NCI-H524 (cell line): ENCODE measurements at regions not wholly inside any gene's neighbourhood (a gene's known extent, or its start where the extent isn't known, plus 50 kb on each side); places are given as distances from the start of the nearest gene placed in this dataset.

Experiments
- DNase-seq, 2 experiments: peaks; one replicate each; lab custom pipeline; 2025; lab: John Stamatoyannopoulos, UW

GRCh38 chr15:39149636-39150150 lies 431.2 kb upstream of the THBS1 start:
- DNase-seq = peak; percentile 75 to 90

- DNase-seq = no peak
These were observed 429.3 kb upstream of the THBS1 start for GRCh38 chr15:39151545-39151944.

- DNase-seq = no peak
These were observed 427.7 kb upstream of the THBS1 start for GRCh38 chr15:39153058-39153714.

GRCh38 chr15:39153716-39154115 lies 427.2 kb upstream of the THBS1 start:
- DNase-seq = peak; percentile 87 to 94

GRCh38 chr15:39154227-39154638 lies 426.6 kb upstream of the THBS1 start:
- peak in 1 of 2 experiments; percentile 23 for DNase-seq

GRCh38 chr15:39154776-39155175 lies 426.1 kb upstream of the THBS1 start:
- DNase-seq = no peak

- no peak for DNase-seq
These were observed 424.7 kb upstream of the THBS1 start for GRCh38 chr15:39156166-39156565.

- DNase-seq = no peak
These were observed 424.1 kb upstream of the THBS1 start for GRCh38 chr15:39156646-39157250.

GRCh38 chr15:39157882-39158281 lies 423.0 kb upstream of the THBS1 start:
- DNase-seq = no peak

- DNase-seq = no peak
These were observed 421.0 kb upstream of the THBS1 start for GRCh38 chr15:39159833-39160232.

- DNase-seq = no peak
These were observed 419.8 kb upstream of the THBS1 start for GRCh38 chr15:39161096-39161495.

GRCh38 chr15:39165020-39165706 lies 415.7 kb upstream of the THBS1 start:
- no peak for DNase-seq

- no peak for DNase-seq
These were observed 413.5 kb upstream of the THBS1 start for GRCh38 chr15:39167164-39168058.

GRCh38 chr15:39171944-39172368 lies 408.9 kb upstream of the THBS1 start:
- DNase-seq = peak; percentile 85 to 96

- DNase-seq = no peak
These were observed 408.2 kb upstream of the THBS1 start for GRCh38 chr15:39172380-39173281.

GRCh38 chr15:39173426-39173825 lies 407.5 kb upstream of the THBS1 start:
- DNase-seq = no peak

- no peak for DNase-seq
These were observed 406.5 kb upstream of the THBS1 start for GRCh38 chr15:39174332-39174731.

GRCh38 chr15:39176030-39176429 lies 404.8 kb upstream of the THBS1 start:
- no peak for DNase-seq

GRCh38 chr15:39177561-39177960 lies 403.3 kb upstream of the THBS1 start:
- DNase-seq = no peak

GRCh38 chr15:39180030-39180429 lies 400.8 kb upstream of the THBS1 start:
- DNase-seq = no peak

- DNase-seq = no peak
These were observed 400.4 kb upstream of the THBS1 start for GRCh38 chr15:39180483-39180933.
